GM18861 (cell line): ENCODE measurements at regions not wholly inside any gene's neighbourhood (a gene's known extent, or its start where the extent isn't known, plus 50 kb on each side); places are given as distances from the start of the nearest gene placed in this dataset.

Experiments
- ATAC-seq: cut with Tn5 transposase; IDR thresholded peaks from one replicate; pipeline ENCODE4 v1.9.1; 2021; ENCODE audit not compliant: unreplicated experiment

DNA sequence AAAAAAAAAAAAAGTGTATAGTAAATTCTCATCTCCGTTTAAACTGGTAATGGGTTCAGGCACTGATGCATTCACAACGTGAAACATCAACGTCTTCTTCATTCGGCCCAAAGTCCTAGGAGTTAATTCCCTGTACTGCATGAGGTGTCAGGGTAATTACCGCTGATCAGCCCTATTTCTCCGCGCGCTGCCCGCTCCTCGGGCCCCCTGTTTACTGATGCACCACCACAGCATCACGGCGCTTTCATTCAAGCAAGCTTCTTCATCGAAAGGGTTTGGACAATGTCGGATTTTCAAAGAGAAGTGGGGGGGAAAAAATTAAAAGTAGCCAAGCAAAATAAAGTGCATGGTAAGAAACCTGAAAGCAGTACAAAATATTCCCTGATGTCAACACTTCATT, 352.0 kb upstream of the POU3F3 start:
- no peak for ATAC-seq

DNA sequence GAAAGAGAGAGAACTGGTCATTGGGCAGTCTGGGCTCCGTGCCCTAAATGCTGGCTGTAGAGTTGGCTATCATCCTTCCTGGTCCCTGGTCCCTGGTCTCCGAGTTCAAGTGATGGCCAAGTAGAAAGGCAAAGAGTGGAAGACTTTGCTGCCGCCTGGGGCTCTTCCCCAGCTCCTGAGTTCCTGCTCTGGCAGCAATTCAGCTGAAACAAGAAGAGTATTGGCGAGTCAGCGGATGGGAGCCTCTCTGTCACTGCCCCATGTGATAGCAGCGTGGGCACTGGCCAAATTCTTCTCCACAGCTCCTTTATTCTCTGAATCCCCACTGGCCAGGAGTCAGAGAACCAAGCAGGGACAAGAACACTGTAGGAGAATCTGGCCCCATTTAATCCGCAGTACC, 351.0 kb upstream of the POU3F3 start:
- ATAC-seq: no peak

DNA sequence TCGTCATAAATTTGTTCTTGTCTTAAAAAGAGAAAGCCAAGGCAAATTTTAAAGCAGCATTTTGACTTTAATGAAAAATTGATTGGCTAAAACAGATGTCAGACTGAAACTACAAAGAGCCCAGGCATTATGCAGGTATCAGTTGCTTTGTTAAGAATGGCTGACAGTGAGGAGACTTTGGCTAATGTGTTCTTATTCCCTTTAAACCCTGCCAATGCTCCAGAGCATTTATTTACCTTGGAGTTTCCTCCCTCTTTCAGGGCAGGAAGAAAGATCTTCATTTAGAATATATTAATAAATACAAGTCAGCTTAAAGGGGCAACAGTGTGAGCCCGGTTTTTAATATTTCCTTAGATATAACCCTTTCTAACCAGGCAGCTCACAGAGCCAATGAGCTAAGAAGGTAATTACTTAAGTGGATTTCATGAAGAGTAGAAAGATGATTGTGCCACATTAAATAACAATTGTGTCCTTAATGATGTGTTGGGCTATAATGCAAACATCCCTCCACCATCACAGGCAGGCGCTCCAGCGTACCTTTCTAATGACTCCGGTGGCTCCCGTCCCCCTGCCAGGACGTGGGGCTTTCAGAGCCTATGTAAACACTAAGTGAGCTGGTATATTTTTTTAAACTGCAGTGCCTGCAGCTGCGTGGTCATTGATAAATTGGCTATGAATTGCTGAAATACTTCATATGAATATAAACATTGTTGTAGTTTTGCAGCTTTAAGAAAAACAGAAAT, 349.4 kb upstream of the POU3F3 start:
- no peak for ATAC-seq

DNA sequence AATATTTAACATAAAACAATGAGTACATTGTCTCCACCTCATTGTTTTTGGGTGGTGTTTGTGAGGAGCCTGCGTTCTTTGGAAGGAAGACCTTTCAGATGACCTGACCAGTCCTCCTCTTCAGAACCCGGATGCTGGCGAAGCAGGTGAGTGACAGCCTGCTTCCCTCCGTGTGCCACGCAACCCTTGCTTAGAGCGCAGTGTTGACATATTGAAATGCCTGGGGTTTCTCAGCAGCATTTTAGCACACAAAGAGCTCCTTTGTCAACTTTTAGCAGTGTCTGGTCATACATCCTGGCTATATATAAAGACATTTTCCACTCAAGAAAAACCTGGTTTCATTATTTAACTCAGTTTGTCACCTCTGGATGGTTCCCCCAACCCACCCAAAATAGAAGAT, 335.7 kb upstream of the POU3F3 start:
- no peak for ATAC-seq

DNA sequence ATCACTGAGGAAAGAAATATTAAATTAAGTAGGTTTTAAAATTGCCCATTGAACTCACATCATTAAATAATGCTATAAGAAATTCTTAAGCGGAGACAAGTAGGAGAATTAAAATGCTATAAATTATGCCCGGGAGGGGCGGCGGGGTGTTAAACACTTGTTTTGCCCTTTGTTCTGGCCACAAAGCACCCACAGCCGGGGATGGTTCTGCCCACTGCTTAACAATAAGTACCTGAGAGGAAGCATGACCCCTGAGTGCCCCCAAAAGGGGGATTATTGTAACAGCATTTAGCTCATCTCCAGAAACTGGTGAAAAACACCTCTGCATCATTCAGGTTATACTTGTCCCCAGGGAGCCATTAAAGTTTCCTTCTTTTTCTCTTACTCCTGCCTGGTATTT, 332.7 kb upstream of the POU3F3 start:
- ATAC-seq: no peak

DNA sequence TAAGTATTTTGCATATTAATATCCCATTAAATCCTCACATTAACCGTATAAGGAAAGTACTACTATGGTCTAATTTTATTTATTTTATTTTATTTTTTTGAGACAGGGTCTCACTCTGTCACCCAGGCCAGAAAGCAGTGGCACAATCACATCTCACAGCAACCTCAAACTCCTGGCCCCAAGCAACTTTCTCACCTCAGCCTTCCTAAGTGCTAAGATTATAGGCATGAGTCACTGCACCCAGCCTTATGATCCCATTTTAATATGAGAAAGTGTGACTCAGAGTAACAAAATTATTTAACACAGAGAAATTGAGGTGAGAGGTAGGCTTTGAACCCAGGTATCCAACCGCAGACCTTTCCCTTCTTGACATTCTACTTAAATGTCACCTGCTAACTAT, 330.0 kb upstream of the POU3F3 start:
- no peak for ATAC-seq

DNA sequence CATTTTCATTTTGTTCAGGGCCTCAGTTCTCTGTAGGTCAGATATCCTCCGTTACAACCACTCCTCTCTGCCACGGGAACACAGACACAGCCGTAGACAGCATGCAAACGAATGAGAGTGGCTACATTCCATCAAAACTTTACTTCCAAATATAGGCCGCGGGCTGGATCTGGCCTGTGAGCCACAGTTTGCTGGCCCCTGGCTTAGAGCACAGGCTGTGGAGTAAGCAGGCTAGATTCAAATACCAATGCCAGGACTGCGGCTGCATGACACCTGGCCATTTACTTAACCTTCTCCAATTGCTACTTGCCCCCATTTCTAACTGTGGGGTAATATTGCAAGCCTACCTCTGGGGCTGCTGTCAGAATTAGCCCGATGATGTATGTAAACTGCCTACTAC, 325.8 kb upstream of the POU3F3 start:
- no peak for ATAC-seq

DNA sequence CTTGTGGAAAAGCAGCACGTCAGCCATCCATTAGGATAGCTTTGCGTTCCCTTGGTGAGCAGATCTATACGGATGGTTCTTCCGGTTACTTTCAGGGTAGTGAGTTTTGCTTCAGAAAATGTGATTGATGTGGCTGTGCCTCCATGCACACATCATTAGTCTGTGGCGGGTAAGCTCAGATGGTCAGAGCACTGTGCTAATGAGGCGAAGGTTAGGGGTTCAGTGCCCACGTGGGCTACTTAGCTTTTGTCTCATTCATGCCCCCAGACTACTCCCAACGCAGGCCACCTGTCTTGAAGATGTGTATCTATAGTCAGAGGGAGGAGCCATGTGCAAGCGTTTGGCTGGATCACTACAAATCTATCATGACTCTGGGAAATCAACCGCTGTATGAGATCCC, 322.8 kb upstream of the POU3F3 start:
- no peak for ATAC-seq

DNA sequence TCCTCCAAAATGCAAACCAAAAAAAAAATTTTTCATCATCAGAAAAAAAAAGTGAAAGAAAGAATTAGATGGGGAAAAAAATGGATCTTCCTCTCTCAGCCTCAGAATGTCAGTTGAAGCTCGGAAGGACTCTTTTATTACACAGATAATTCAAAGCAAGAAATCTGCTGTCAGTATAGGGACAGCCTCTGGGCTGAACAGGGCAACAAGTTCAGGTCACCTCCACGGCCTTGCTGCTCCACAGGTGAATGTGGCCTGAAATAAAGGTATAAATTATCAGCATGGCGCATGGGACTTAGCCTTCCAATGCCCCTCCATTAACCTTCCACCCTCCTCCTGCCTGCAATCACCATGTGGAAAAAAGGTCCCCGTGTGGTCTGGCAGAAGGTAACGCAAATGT, 316.8 kb upstream of the POU3F3 start:
- ATAC-seq: no peak

DNA sequence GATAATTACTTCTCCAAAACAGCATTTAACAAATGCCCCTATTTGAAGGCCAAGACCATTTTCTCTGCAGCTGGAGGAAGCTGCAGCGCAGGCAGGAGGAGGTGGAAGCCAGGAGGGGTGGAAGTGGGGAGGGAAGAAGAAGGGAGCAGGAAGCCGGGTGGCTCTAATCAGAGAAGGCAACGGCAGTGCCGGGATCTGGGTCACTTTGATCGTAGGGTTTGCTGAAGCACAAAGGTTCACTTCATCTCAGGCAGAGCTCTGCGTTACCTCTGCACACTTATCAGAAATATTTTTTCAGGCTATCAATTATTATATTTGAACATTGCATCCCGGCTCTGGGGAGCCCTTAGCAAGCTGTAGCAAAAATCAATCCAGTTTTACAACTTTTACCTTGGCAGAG, 315.8 kb upstream of the POU3F3 start:
- no peak for ATAC-seq

DNA sequence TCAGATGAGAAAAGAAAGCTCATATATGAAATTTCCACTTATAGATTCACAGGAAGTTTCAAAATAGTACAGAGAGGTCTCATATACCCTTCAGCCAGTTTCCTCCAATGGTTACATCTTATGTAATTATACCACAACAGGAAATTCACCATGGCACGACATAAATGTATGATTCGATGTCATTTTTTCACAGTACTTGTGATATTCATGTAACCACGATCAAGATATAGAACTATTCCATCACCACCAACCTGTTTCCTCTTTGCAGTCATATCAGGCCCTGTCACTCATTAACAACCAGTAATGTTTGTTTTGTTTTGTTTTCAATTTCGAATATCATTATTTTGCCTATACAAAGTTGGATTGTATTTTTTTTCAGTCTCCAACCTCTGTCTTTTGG, 314.3 kb upstream of the POU3F3 start:
- ATAC-seq: no peak

DNA sequence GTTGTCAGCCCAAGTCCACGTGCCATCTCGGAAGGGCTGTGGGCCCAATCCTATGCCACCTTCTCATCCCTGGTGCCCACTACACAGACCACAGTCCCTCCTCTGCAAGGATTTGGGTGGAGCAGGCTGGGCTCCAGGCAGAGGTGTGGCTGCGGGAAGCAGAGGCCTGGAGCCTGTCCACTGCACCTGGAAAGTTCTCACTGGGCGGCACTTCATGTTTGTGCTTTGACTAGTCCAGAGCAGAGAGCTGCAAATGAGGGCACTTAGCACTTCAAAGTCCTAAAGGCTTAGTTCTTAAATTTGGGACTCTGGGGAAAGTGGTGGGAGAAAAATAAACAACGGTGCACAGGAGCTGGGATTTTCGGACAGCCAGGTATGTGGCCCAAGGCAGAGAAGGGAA, 308.9 kb upstream of the POU3F3 start:
- no peak for ATAC-seq

DNA sequence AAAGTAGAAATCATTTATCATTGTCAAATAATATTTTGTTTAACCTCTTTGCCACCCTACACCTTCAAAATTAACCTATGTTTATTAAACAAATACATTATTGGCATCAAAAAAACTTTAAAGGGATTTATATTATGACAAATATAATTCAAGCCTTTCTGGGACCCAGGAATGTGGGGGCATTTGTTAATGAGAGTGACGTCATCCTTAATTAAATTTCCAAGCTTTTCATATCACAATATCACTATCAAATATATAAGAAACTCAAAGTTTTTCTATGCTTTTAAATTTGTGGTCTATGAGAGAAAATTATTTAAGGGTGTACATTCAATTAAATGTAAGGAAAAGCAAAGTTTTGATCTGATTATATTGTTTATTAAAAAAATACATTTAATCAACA, 307.4 kb upstream of the POU3F3 start:
- no peak for ATAC-seq

DNA sequence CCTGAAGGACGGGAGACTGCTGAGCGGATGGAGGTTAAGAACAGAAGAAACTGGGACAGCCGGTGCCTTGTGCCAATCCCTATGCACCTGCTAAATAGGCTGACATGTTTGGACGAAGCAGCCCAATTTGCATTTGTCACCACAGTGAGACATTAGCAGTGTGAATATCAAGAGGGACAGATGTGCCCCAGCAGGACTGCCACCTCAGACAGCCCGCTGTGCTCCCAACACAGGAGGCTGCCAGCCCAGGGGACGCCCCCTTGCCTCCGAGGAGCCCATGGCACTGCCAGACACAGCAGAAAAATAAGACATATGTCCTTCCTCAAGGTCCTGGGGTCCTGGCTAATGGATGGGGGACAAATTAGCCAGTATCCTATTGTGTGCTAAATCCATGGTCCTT, 306.7 kb upstream of the POU3F3 start:
- ATAC-seq: no peak

DNA sequence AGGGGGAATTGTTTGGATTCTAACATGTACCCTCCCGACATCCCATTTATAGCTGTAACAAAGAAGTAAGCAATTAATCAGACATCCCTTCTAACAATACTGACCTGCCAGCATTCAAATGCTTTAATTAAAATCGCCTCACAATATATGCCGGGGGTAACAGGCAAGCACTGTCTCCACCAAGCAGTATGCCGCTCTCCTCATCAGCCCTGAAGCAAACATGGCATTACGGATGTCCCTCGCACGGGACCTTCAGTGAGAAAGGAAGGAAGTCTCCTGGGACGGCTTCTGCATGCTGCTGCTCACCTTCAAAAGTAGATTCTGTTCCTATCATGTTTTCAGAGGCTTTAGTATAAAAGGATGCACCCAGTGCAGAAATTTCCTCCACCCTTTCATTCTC, 292.7 kb upstream of the POU3F3 start:
- no peak for ATAC-seq

DNA sequence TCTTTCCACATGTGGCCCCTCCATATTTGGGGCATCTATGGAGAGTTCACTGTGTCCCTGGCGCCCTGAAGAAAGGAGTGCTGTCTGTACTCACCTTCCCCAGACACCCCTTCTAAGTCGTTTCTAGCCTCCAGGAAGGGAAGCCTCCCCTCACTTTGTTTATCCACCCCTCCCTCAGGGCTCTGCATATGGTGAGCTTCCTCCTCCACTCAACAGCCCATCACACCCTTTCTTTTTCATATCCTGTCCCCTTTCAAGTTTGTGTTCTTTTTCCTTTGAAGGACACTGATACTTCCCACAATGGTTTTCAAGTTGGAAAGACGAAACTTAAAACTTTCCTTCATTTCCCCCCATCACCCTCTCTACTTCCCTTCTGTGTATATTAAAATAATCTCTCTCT, 291.4 kb upstream of the POU3F3 start:
- ATAC-seq: no peak

DNA sequence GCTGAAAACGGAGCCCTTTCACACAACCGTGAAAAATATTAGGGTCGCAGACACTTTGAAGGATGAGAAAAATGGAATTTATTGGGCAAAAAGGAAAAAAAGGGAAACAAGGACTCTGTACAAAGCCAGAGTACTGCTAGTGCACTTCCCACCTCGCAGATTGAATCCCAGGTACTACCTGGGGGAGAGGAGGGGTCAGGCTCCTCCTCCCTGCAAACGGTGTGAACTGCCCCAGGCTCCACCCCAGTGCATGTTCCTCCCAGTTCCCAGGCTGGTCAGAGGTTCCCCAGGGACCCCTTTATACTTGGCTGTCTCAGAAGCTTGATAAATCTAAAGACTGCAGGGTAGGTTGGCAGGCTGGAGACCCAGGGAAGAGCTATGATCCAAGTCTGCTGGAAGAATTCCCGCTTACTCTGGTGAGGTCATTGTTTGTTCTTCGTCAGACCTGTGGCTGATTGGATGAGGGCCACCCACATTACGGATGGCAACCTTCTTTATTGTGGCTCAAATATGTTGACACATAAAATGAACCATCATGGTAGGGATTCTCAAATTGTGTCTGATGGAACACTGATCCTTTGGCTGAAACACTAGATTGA, 290.4 kb upstream of the POU3F3 start:
- no peak for ATAC-seq

DNA sequence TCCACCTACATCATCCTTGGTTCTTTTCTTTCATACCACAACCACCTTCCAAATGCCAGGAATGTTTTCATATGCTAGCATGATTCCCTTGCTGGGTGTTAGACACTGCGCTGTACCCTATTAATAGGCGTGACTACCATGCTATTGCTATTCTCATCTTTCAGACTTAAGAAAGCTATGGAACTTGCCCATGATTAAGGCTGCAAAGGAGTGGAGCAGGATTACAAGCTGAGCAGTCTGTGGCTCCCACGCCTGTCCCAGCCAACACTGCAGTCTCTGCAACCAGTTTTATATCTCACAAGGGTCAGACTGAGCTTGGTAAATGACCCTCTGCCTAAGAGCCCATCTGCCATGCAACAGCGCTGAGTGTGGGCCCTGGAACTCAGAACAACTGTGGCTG, 285.7 kb upstream of the POU3F3 start:
- no peak for ATAC-seq

DNA sequence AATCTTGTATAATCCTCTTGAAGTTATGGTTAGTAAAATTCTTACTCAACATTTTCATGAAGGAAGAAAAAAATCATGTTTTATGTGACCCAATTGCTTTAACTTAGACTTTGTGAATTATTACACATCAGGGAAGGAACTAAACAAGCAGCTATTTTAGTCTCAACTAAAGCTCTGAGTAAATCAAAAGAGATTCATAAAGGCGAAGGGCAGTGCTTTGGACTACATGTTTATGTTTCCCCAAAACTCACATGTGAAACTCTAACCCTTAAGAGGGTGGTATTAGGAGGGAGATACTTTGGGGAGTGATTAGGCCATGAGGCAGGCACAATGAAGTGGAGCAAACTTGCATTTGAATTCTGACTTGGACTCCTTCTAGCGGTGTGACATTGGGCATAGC, 283.7 kb upstream of the POU3F3 start:
- no peak for ATAC-seq

DNA sequence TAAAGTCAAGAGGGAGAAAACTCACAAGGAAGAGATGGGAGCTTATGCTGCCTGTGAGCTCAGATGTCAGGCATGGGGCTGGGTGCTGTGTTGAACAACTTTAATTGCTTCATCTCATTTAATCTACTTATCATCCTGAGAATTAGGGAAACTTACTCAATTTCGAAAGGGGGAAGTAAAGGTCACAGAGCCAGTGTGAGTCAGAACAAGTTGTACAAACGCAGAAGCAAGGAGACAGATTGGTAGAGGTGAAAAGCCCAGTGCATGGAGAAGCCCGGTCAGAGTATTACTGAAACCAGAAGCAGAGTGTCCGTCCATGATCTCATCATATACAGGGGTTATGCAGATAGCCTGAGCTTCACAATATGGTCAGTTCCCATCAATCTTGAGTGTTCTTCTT, 281.1 kb upstream of the POU3F3 start:
- ATAC-seq: no peak

DNA sequence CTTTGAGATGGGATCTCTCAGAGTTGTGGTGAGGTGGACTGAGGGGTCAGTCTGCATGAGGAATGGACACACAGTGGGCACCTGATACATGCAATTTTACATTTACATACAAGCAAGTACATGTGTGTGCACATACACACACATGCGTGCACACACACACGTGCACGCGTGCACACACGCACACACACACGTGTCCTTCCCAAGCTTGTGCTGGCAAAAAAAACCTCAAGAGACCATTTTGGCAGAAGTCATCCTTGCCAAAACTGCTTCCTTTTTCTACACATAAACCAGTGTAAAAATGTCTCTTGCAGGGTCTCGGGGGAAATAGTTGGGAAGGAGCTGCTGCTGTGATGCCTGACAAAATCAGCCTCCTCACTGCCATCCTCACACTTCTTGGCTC, 279.5 kb upstream of the POU3F3 start:
- ATAC-seq: no peak

DNA sequence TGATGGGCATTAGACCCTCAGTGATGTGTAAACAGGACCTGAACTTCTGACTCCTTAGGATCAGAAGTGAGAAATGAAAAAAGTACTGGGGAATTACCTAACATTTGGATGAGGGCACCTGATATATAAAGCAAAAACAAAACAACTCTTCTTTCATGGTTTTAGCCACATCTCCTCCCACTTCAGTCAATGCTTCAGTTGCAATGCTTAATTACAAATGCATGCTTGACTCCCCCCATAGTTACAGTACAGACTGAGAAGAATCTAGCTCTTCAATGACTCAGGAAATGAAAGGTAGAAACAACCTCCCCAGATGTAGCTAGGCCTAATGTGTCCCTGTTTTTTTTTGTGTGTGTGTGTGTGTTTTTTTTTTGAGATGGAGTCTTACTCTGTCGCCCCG, 276.8 kb upstream of the POU3F3 start:
- ATAC-seq: no peak

DNA sequence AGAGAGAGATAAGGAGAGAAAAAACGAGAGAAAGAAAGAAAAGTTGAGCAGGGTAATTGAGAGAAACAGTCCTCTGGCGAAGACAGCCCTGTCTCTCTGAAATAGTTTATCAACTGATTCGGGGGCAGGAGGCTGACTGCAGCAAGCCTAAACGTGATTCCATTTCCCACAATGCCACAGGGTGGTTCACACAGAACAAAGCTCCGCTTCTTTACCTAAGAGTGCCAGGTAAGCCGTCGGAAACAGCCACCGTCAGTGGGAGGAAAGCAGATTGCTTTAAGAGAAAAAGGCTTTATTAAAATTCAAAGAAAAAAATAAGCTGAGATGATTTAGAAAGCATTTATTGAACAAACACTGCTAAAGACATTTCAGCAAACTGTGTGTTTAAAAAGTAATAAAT, 271.4 kb upstream of the POU3F3 start:
- no peak for ATAC-seq
